Cerebellar nuclear complex (tissue), 1 donor: ENCODE measurements at regions not wholly inside any gene's neighbourhood (a gene's known extent, or its start where the extent isn't known, plus 50 kb on each side); places are given as distances from the start of the nearest gene placed in this dataset.

Source experiments
- DNase-seq, 2 experiments: peaks; one replicate each; lab custom pipeline; 2025; lab: John Stamatoyannopoulos, UW

DNA sequence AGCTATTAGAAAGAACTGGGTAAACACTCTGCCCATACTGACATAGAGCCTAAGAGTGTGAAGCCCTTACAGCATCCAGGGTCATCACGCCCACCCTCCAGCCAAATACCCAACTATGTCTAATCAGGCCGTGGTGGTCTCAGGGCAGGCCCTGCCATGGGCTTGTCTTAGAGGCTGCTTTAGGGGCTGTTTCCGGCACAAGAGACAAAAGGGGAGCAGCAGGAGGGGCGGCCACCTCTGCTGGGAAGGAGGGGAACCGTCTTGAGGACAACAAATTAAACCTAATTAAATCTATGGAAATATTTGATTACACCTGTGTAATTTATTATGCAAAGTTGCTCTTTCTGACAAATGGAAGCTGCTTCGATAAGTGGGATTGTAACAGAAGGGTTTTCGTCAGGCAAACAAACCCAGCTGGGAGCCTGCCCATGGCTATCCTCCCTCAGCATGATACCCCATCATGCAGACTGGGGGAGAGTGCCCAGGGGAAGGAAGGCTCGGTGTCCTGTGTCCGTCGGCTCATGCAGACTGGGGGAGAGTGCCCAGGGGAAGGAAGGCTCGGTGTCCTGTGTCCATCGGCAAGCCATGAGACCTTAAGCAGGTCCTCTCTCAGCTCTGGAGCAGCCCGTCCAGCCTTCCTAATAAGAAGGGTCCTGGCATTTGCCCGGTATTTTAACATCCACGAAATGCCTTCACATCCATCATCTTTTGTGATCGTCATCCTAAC, 163.6 kb upstream of the B3GAT1 start:
- no peak for DNase-seq

DNA sequence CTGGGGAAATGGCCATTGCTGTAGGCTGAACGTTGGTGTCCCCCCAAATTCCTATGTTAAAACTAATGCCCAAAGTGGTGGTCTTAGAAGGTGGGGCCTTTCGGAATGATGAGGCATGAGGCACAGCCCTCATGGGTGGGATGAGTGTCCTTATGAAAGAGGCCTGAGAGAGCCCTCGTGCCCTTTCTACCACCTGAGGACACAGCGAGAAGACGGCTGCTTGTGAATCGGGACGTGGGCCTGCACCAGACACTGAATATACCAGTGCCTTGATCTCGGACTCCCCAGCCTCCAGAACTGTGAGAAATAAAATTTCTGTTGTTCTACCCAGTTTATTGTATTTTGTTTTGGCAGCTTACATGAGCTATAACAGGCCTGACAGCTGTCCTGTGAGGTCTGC, 162.9 kb upstream of the B3GAT1 start:
- no peak for DNase-seq

DNA sequence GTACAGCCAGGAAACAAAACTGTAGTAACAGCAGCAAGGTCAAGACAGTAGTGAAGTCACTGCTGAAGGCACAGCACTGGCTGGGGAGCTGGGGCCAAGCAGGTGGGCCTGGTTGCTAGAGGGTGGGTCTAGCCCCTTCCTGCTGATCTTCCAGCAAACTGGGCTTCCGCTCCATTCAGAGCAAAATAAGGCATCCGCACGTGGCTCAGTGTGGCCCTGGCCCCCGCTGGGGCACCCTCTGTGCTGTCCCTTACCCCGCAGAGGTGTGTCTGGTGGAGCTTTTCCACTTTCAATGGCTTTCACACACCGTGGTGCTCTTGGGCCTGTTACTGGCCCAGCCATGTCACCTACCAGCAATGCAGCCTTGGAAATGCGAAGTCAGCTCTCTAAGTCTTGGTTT, 162.4 kb upstream of the B3GAT1 start:
- DNase-seq = no peak

DNA sequence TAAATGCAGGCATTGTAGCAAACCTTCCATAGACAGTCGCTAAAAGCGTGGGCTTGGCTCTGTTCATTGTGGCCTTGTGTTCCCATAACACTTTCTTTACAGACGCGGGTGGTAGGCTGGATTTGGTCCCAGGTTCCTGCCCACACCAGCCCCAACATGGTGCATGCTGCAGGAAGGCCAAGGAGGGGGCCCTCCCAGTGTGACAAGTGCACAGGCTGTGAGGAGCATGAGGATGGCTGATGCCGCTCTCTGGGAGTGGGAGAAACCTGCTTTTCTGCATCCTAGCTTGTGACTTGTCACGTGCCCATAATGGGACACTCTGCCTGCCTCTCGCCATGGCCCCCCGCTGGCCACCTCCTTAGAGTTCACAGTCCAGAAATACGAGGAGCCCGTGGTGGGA, 161.8 kb upstream of the B3GAT1 start:
- DNase-seq = no peak

DNA sequence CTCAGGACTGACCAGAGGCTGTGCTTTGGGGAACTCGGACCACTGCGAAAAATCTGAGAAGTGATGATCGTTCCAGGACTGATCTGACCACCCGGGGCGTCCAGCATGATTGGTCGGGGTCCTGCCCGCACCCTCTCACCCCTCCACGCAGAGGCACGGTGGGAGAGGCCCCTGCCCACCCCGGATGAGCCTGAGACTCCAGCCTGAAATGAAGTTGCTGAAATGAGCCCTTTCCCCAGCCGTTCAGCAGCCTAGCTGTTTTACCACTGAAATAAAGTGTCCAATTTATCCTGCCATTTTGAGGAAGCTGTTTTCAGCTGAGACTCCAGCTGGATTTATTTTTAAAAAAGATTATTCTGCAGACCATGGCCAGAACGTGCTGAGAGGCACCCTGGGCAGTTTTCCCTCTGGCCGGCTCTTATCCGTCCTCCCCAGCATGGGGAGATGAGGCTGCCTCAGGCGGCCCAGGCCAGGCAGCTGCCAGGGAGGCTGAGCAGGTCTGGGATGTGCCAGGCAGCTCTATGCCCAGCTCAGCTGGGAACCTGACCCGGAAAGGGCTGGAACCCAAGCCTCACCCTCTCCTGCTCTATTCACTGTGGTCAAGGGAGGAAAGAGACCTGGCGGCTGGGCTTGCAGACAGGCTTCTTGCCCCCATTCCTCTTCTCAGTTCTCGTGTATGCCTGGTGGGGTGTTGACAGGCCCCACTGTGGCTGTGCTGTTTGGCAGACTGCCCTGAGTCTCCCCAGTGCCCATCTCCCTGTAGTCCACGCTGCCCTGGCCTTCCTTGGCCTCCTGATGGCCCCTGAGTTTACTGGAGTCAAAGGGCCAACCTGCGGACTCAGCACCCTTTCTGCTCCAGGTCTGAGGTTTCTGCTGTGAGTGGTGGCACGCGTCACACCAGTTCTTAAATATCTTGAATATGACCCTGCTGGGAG, 161.0 kb upstream of the B3GAT1 start:
- DNase-seq = no peak

DNA sequence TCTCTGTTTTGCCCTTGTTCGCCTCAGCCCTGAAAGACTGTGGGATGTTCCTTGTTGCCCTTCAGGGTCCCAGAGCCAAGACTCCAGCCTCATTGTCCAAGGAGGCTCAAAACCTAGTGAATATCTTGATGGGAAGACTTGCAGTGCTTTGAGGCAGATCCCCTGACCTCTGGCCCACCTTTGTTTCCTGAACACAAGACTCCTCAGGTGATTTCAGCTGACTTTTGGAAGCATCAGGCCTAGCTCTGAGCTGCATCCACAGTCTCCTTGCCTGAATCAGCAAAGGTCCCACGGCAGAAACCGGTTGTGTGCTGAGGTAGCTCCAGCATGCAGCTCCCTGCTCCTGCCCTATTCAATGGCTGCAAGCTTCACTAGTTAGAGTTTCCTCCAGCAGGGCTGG, 159.3 kb upstream of the B3GAT1 start:
- DNase-seq = no peak

DNA sequence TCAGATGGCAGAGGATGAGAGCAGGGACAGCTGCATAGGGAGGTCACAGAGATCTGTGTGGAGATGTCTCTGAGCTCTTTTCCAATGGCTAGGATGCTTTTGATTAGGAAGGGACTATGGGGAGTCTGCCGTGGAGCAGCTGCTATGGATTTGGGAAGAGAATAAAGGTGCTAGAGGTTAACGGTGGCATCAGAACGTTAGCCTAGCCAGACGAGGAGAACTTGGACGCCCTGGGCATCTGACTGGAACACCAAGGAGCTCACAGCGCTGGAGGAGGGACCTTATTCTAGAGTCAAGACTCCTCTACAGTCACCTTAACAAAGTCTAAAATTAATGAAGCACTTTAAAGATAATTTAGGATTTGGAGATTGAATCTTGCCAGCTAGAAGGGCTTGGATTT, 157.2 kb upstream of the B3GAT1 start:
- DNase-seq = no peak

DNA sequence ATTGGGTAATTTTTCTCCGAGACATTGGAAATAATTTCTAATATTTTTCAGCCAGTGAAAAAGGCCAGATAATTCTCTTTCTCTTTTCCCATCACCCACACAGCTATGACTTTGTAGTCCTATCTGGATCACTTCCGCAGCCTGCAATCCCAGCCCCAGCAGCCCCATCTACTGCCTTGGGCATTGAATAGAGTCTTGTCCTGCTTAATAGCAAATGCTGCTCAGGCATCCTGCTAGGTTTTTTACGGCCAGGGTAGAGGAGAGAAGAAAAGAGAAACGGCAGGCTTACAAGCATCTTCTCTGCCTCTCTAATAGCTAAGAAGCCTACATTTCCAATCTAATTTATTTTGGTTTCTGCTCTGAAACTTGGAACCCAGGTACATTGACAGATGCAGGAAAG, 154.3 kb upstream of the B3GAT1 start:
- no peak for DNase-seq

DNA sequence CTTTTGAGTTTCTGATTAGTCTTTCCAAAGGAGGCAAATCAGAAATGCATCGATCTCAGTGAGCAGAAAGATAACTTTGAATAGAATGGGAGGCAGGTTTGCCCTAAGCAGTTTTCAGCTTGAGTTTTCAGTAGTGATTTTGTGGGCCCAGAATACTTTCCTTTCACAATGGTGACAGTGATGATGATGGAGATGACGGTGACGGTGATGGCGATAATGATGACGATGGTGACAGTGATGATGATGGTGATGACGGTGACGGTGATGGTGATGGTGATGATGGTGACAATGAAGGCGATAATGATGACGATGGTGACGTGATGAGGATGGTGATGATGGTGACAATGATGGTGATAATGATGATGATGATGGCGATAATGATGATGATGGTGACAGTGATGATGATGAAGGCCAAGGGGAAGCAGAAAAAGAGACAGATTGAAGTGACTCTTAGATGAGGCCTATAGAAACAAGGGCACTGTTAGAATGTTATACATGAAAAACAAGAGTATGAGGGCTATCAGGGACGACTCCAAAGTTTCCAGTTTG, 153.4 kb upstream of the B3GAT1 start:
- no peak for DNase-seq

DNA sequence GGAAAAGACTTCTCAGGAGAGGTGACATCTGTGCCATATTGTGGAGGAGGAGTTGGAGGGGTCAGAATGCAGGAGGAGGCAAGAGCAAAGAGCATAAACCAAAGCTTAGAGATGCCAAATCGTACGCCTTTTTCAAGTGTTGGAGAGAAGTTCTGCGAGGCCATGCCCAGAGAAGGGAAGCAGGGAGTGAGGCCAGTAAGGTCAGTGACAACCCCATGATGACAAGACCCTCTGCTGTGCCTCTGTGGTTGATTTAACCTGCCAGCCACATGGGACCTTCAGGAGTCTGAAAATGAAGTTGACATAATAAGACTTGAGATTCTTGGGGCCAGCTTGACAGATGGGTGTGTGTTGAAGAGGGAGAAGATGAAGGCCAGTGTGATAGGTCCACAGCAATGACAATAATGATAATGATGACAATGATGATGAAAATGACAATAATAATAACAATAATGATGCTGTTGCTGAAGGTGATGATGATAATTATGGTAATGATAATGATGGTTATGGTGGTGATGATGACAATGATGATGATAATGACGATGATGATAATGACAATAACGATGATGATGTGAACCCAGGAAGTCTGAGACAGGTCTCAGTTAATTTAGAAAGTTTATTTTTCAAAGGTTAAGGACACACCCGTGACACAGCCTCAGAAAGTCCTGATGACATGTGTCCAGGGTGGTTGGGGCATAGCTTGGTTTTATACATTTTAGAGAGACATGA, 152.6 kb upstream of the B3GAT1 start:
- DNase-seq = no peak

DNA sequence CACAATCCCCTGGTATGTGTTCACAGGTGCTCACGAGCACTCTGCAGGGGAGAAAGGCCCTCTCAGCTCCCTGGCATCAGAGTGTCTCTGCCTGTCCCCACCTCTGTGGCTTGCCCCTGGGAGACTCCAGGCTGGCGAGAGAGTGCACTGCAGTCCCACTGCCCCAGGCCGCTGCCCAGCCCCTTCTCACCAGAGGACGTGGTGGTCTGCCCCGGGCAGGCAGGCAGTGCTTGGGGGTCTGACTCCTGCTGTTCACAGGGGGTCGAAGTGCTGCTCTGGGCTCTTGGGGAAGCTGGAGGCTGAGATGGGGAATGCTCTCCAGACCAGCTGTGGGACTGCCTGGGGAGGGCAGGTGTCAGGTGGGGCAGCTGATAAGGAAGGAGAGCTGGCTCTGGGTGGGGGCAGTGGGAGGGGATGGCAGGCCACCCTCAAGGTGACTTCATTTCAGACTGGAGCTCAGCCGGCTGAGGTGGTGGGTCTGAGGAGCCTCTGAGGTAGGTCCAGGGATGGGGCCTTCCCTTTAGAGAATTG, 151.0 kb upstream of the B3GAT1 start:
- no peak for DNase-seq

DNA sequence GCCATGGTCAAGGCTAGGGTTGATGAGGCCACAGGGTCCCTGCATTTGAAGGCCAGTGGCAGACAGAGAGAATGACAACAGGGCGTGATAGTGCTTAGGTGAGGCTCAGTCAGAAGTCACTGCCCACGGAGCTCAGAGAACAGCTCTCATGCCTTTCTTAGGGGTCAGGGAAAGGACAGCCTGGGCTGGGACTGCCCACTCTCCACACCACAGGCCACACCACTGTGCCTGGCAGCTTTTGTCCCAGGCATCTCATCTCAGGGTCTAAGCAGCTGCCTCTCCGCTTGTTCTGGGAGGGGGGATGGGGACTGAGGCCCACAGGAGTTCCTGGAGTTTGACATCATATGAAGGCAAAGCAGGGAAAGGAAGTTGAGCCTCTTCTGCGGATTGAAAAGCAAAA, 150.2 kb upstream of the B3GAT1 start:
- DNase-seq = no peak

DNA sequence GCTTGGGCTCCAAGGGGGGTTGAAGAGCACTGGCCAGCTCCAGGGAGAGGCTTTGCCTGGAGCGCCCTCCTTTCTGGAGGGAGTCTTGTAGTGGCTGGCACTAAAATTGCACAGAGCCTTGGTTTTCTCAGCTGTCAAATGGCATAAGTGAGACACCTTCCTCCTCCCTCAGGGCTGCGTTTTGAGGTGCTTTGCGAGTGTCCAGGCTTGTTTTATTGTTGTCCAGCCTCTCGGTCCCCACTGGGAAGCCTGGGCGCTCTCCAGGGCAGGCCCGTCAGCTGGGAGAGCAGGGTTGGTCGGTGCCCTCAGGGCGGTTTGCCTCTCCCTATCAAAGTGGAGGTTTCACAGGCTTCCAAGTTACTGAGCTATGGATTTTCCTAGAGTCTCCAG, 149.3 kb upstream of the B3GAT1 start:
- DNase-seq = no peak

DNA sequence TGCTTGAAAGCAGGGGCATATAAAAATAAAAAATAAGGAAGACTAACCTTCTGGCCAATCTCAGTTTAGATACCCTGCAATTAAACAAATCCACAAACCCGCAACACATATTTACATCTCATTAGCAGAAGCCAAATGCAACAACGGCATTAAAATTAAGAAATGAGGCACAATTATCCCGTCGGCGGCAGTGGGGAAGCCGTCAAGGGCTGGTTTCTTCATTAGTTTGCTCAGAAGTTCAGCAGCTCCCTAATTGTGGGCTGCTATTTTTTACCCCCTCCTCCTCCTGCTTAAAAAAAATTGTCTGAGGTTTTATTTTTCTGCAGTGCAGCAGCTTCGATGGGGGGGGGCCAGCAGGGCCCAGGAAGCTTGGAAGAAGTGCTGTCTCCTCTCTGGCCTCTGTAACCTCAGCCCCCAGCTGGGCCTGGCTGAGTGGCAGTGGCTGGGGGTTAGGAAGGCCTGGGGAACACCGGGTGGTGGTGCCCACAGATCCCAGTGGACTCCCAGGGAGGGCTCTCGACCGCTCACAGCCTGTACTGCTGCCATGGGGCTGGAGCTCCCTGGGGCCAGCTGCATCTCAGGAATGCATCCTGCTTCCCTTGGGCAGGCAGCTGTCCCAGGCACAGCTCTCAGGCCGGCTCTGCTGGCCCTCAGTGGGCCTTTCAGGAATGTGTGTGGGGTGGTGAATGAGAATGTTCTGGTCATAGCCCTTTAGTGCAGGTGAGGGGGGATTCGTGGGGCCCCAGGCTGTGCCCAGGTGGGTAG, 148.7 kb upstream of the B3GAT1 start:
- DNase-seq = no peak

DNA sequence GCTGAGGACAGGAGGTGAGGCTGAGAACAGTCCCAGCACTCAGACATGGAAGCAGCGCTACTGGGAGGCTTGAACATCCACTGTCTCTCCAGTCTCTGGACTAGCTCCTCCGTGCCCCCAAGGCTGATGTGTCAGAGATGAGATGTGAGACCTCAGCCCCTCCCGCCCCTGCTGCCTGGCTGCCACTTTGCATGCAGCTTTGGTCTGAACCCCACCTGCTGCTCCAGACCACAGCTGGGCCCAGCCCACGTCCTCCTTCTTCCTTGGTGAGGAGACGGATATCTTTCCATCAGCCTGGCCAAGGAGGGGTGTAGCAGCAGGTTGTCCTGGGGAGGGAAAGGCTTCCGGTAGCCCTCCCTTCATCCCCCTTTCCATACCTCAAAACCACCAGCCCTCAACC, 148.0 kb upstream of the B3GAT1 start:
- DNase-seq = no peak

DNA sequence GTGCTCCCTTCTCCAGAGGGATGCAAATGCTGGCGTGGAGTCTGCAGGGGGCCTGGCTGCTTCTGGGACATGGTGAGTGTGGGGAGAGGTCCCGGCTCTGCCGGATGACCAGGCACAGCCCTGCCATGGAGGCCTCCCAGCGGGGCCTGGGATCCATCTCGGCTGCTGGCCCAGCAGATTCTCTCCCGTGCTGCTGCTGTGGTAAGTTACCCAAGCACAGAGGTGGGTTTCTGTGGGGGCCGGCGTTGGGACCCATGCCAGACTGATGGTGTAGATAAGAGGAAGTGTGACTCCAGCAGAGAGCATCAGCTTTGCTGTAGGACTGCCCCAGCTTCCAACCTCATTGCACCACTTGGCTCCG, 147.5 kb upstream of the B3GAT1 start:
- DNase-seq = no peak

DNA sequence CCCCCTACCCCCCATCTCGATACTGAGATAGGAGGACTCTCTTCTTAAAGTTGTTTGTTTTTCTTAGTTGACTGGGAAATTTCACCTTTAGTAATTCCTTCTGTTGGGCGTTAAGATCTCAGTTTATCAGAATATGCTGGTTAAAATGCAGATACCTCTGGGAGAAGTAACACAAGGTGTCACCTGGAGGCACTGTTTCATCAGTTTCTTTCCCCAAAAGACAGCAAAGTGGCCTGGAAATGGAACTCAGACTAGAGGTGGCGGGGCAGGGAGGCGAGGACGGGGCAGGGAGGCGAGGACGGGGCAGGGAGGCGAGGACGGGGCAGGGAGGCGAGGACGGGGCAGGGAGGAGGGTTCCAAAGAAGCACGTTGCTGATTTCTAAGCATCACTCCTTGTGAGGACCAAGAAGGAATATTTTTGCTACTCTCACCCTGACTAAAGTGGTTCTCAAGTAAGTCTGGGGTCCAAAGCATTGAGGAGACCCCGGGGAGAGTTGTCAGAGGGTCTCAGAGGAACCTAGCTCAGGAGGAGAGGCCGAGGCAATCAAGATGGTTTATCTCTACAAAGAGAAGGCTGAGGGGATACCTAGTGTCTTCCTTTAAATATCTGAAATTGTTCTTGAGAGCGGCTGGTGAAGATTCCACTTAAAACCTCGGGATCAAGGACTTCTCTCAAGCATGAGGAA, 147.0 kb upstream of the B3GAT1 start:
- DNase-seq = no peak

DNA sequence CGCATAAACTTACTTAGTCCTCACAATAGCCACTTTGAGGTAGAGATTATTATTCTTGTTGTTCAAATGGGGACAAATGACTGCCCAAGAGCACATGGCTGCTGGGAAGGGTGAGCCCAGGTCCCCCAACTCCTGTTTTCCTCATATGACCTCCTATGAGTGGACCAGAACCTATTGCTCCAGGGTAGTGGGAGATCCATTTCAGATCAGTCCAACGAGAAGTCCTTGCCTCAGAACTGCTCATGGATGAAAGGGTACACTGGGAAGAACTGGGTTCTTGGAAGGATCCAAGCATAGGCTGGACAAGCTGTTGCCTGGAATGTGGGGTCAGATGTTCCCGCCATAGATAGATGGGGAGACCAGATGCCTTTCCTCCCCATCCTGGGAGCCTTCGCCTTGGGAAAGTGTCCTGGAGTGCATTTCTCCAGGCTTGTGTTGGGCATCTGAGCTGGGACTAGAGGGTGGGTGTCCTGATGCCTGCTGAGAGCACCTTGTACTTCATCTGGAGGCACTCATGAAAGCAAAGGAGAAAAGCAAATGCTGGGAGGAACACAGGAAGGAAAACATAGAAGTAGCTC, 146.3 kb upstream of the B3GAT1 start:
- DNase-seq = no peak

DNA sequence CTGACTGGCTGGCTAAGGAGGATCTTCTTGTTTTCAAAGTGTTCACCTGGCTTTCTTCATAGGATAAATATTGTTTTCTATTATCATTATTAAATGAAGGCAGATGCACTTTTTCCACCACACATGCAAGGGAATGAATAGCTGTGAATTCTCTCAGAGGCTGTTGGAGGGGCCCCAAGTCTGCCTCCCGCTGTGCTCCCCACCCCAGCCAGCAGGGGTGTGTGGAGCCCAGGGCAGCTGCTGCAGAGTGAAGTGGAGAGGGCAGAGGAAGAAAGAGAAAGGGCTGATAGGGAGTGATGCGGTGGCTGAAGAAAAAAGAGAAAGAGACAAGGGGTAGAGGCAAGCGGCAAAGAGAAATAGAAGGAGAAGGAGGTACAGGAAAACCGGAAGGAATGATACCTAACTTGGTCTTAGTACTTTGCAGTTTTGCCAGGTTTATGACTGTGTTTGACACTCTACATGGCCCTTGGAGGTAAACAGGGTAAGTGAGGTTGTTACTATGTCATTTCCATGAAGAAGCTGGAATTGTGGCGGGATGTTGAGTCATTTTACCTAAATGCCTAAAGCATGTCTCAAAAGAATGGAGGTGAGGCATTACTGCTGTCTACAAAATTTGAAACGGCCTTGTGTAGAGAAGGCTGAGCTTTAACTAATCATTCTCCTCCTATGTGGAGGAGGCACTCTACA, 145.7 kb upstream of the B3GAT1 start:
- no peak for DNase-seq

DNA sequence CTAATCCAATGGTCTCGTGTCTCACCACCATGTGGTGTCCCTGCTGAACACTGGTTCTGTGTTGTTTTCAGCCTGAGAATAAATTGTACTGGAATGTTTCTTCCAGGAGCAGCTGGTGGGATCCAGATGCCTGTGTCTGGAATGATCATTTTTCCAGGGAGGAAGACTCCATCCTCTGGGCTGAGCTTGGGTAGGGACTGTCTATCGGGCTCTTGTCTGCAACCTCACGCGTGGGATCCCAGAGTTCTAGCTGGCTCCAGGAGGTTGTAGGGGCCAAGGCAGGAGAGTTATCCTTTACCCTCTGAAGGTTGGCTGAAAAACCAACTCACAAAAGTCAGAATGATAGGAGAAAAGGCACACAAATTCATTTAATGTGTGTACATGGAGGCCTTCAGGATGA, 144.1 kb upstream of the B3GAT1 start:
- DNase-seq = no peak
